Heart right ventricle (tissue), 16 donors: ENCODE measurements at regions not wholly inside any gene's neighbourhood (a gene's known extent, or its start where the extent isn't known, plus 50 kb on each side); places are given as distances from the start of the nearest gene placed in this dataset.

Source experiments
- ATAC-seq, 8 donors: fragments of 200-7000 bp; cut with Tn5 transposase; one replicate each; pipeline ENCODE4 v1.9.1; 2020; ENCODE audit warnings: mild to moderate bottlenecking in 8 of 8, moderate library complexity in 8 of 8, moderate number of reproducible peaks in 1 of 8
- DNase-seq, 2 donors: peaks; one replicate each; pipeline ENCODE4 v3.0.0-alpha.2; 2020
- H3K27ac ChIP-seq, 10 donors: fragments of 200-600 bp; sonication (generic) in 2 of 10; one replicate each; pipeline versions ENCODE4 v1.5.0 to v1.8.0; 2020 to 2022; ENCODE audit warnings: mild to moderate bottlenecking in 3 of 10
- H3K27me3 ChIP-seq, 7 donors: fragments of 200-600 bp; one replicate each; pipeline ENCODE4 v1.8.0; 2021 to 2022; ENCODE audit warnings: mild to moderate bottlenecking in 2 of 7
- H3K36me3 ChIP-seq, 9 donors: fragments of 200-600 bp; sonication (generic) in 1 of 9; one replicate each; pipeline versions ENCODE4 v1.5.0 to v1.8.0; 2020 to 2022; ENCODE audit warnings: mild to moderate bottlenecking in 2 of 9
- H3K4me1 ChIP-seq, 9 donors: fragments of 200-600 bp; sonication (generic) in 1 of 9; one replicate each; pipeline versions ENCODE4 v1.5.0 to v1.8.0; 2020 to 2022; ENCODE audit warnings: mild to moderate bottlenecking in 4 of 9
- H3K4me3 ChIP-seq, 10 donors: fragments of 200-600 bp; sonication (generic) in 2 of 10; one replicate each; pipeline versions ENCODE4 v1.5.0 to v1.8.0; 2020 to 2022; ENCODE audit warnings: mild to moderate bottlenecking in 7 of 10, moderate library complexity in 2 of 10
- H3K9me3 ChIP-seq, 11 donors: fragments of 200-600 bp in 10 of 11; sonication (generic) in 2 of 11; one replicate each; pipeline versions ENCODE4 v1.5.0 to v1.8.0; 2013 to 2022; ENCODE audit warnings: mild to moderate bottlenecking in 2 of 11, control low read depth in 1 of 11, moderate library complexity in 1 of 11
- WGBS, 2 donors: extraction: QIAGEN DNeasy Blood & Tissue Kit; methylation state at CpG; one replicate each; pipeline ENCODE4 v1.1.7; 2013; ENCODE audit warnings: inconsistent platforms in 1 of 2; 5-methylcytosine and 5-hydroxymethylcytosine counted together
- intact Hi-C, 10 donors: fragments of 100-400 bp; cut with DNase I; formaldehyde crosslinking; loops; one replicate each; pipeline versions ENCODE4 v1.11.1 to v1.14.2; 2022
- TF ChIP-seq, protein P1 (sequence below), 9 donors: fragments of 200-600 bp; sonication (generic) in 2 of 9; IDR thresholded peaks; one replicate each; pipeline versions ENCODE4 v1.5.0 to v1.8.0; 2021 to 2022; ENCODE audit warnings: antibody characterized with exemption in 9 of 9, mild to moderate bottlenecking in 5 of 9, moderate library complexity in 1 of 9
- donor health status: Arrhythmogenic right ventricular cardiomyopathy.
- donor health status: ischemic (EF 13 %, LVEDD 7.1; RV severe dilation, severe dysfunction).
- donor health status: healthy with polysubstance abuse.
- donor health status: DM: no; HTN: yes; CAD: no.
- donor health status: DM: no; HTN: no; CAD: no.
- donor health status: ischemic (EF 25% LVEDD 6.9; RV normal size, moderate dysfunction).
- donor health status: ischemic (EF 25% LVEDD 5.7; RV mildly dilated, moderate dysfunction).
- donor health status: healthy.
- donor health status: DM: yes; HTN: yes; CAD: no.
- donor health status: Ischemic cardiomyopathy.
- donor health status: ischemic (EF 35%, LVEDD 5.7; RV mildly dilated, moderate dysfunction).
- donor health status: nonischemic (EF 11% LVEDD 7.7; RV severe dilation, severe dysfunction).
- donor health status: DM: yes; HTN: yes; CAD: no.
- donor health status: PGD.
- donor health status: ischemic (EF 29% LVEDD 5.4; RV normal size, mild dysfunction).
- donor health status: nonischemic (EF 23%, LVEDD 6.1; RV moderate dilation, normal function).

DNA sequence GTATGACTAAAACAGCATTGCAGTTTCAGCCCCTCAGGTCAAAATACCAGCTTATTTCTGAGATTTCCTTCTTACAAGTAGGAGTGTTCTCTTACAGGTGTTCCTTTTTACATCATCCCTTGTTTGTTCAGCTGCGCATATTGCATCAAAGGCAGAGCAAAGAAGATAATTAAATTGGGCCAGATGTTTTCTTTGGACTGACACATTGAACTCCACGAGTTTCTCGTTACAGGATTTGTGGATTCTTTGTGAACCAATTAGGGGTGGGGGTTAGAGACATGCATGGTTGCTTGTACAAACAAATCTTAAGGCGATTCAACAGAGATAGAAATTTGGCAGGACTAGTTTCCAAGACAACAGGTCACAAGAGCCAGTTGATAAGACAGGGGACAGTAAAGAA lies 95.7 kb downstream of the SPANXN4 start:
- intact Hi-C loops, result no loop called here

DNA sequence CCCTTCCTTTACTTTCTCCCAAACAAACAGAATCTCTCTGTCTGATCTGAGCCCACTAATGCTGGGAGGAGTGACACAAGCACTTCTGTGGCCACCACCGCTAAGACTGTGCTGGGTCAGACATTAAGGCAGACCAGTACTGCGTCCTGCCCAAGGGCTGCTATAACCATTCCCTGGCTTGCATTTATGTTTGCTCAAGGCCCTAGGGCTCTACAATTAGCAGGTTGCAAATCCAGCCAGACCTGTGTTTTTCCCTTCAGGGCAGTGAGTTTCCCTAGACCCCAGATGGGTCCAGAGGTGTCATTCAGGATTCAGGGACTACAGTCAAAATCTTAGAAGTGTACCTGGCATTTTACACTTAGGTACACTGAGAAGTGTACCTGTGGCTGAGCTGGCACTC lies 89.7 kb downstream of the SPANXN4 start:
- Histone ChIP-seq H3K36me3 (no peaks in the 10 kb centered on the region), H3K9me3 (no peaks in the 10 kb centered on the region), H3K27ac (no peak overlapping the region), H3K4me3 (no peak overlapping the region), H3K27me3 (no peaks in the 10 kb centered on the region), H3K4me1 (no peaks in the 10 kb centered on the region)
- 96 to 100% methylated on average over 2 of the region's 2 CpGs for WGBS, 2 donors
- TF ChIP-seq, protein P1, sequence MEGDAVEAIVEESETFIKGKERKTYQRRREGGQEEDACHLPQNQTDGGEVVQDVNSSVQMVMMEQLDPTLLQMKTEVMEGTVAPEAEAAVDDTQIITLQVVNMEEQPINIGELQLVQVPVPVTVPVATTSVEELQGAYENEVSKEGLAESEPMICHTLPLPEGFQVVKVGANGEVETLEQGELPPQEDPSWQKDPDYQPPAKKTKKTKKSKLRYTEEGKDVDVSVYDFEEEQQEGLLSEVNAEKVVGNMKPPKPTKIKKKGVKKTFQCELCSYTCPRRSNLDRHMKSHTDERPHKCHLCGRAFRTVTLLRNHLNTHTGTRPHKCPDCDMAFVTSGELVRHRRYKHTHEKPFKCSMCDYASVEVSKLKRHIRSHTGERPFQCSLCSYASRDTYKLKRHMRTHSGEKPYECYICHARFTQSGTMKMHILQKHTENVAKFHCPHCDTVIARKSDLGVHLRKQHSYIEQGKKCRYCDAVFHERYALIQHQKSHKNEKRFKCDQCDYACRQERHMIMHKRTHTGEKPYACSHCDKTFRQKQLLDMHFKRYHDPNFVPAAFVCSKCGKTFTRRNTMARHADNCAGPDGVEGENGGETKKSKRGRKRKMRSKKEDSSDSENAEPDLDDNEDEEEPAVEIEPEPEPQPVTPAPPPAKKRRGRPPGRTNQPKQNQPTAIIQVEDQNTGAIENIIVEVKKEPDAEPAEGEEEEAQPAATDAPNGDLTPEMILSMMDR (IDR thresholded peaks at IDR 0.05), result no peak
- intact Hi-C loops, result no loop called here
- DNase-seq (no peak), ATAC-seq (no peak)

More for the DNA sequence above, 95.7 kb downstream of the SPANXN4 start:
- Histone ChIP-seq H3K27me3 (no peaks in the 10 kb centered on the region), H3K9me3 (no peaks in the 10 kb centered on the region), H3K4me1 (no peaks in the 10 kb centered on the region), H3K4me3 (no peak overlapping the region), H3K36me3 (no peaks in the 10 kb centered on the region), H3K27ac (no peak overlapping the region)
- no peak for ATAC-seq
- TF ChIP-seq, protein P1 (IDR thresholded peaks at IDR 0.05), result no peak
- 27 to 33% methylated on average over 4 of the region's 4 CpGs for WGBS, 2 donors
- DNase-seq, result no peak

DNA sequence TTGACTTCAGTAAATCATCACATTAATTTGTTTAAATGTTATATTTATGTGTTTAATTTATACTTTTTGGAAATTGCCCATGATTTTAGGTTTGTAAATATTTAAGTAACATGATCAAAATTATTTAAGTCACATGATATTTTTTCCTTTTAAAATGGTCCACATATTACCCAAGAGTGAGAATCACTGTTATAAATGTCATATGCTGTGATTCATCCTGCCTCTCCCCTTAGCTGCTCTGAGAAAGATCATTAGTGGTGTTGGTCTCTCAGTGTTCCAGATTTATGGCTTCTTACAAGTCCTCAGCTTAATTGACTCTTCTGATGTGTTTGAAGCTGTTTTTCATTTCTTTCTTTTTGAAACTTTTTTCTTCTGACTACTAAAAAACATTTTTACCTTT lies 70.1 kb downstream of the SPANXN4 start:
- H3K27ac ChIP-seq, result no peak overlapping the region
- H3K9me3 ChIP-seq, result no peaks in the 10 kb centered on the region
- no peaks in the 10 kb centered on the region for H3K36me3 ChIP-seq
- no peaks in the 10 kb centered on the region for H3K27me3 ChIP-seq
- intact Hi-C loops, result no loop called here
- H3K4me3 ChIP-seq, result no peak overlapping the region
- H3K4me1 ChIP-seq, result no peaks in the 10 kb centered on the region
- DNase-seq (no peak), ATAC-seq (no peak)
- TF ChIP-seq, protein P1 (IDR thresholded peaks at IDR 0.05), result no peak

DNA sequence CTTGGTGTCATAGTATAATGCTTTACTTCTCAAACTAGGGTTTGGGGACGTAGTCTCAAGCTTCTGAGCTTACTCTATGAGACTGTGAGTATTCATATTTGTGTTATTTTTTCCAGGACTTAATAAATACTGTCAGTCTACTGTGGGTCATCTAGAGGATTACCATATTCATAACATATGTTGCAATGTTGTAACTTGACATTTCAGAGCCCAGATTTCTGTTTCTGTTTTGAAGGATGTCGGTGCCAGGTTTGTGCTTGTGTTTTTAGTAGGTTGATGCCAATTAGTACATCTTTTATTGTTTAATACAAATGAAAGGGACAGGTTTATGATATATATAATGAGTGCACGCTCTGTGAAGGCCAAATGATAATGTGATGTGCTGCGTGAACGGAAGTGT lies 69.6 kb downstream of the SPANXN4 start:
- no peak for ATAC-seq
- TF ChIP-seq, protein P1 (IDR thresholded peaks at IDR 0.05), result no peak
- intact Hi-C loops, result no loop called here
- Histone ChIP-seq H3K27ac (no peak overlapping the region), H3K4me1 (no peaks in the 10 kb centered on the region), H3K36me3 (no peaks in the 10 kb centered on the region), H3K27me3 (no peaks in the 10 kb centered on the region), H3K9me3 (no peaks in the 10 kb centered on the region), H3K4me3 (no peak overlapping the region)
- DNase-seq, result no peak
- WGBS, 2 donors, result 69 to 72% methylated on average over 5 of the region's 5 CpGs
